ENCODE measurements at regions not wholly inside any gene's neighbourhood (a gene's known extent, or its start where the extent isn't known, plus 50 kb on each side); places are given as distances from the start of the nearest gene placed in this dataset.
"Not testable (repeated sequence)": the region's sequence is repeated elsewhere in the genome, so short reads cannot be mapped to it uniquely, and the experiment has no call there.

- TF ChIP-seq POLR2AphosphoS5 (IDR thresholded peaks at IDR 0.05); POLR2A (IDR thresholded peaks at IDR 0.05; ENCODE audit: low read depth); EP300 (IDR thresholded peaks at IDR 0.05): not testable (repeated sequence)
- TF ChIP-seq, protein P1, sequence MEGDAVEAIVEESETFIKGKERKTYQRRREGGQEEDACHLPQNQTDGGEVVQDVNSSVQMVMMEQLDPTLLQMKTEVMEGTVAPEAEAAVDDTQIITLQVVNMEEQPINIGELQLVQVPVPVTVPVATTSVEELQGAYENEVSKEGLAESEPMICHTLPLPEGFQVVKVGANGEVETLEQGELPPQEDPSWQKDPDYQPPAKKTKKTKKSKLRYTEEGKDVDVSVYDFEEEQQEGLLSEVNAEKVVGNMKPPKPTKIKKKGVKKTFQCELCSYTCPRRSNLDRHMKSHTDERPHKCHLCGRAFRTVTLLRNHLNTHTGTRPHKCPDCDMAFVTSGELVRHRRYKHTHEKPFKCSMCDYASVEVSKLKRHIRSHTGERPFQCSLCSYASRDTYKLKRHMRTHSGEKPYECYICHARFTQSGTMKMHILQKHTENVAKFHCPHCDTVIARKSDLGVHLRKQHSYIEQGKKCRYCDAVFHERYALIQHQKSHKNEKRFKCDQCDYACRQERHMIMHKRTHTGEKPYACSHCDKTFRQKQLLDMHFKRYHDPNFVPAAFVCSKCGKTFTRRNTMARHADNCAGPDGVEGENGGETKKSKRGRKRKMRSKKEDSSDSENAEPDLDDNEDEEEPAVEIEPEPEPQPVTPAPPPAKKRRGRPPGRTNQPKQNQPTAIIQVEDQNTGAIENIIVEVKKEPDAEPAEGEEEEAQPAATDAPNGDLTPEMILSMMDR (IDR thresholded peaks at IDR 0.05): not testable (repeated sequence)
These were observed 77.5 kb upstream of the DST start for GRCh38 chr6:56720202-56720601.
